Hematopoietic multipotent progenitor cell treated with erythropoietin and hydrocortisone succinate and interleukin-3 and kit ligand, for 4 days (in vitro differentiated cells): ENCODE measurements at regions not wholly inside any gene's neighbourhood (a gene's known extent, or its start where the extent isn't known, plus 50 kb on each side); places are given as distances from the start of the nearest gene placed in this dataset.
"Not testable (repeated sequence)": the region's sequence is repeated elsewhere in the genome, so short reads cannot be mapped to it uniquely, and the experiment has no call there.

Experiments used
- DNase-seq: peaks from one replicate; pipeline ENCODE4 v3.0.0-alpha.2; 2015

DNA sequence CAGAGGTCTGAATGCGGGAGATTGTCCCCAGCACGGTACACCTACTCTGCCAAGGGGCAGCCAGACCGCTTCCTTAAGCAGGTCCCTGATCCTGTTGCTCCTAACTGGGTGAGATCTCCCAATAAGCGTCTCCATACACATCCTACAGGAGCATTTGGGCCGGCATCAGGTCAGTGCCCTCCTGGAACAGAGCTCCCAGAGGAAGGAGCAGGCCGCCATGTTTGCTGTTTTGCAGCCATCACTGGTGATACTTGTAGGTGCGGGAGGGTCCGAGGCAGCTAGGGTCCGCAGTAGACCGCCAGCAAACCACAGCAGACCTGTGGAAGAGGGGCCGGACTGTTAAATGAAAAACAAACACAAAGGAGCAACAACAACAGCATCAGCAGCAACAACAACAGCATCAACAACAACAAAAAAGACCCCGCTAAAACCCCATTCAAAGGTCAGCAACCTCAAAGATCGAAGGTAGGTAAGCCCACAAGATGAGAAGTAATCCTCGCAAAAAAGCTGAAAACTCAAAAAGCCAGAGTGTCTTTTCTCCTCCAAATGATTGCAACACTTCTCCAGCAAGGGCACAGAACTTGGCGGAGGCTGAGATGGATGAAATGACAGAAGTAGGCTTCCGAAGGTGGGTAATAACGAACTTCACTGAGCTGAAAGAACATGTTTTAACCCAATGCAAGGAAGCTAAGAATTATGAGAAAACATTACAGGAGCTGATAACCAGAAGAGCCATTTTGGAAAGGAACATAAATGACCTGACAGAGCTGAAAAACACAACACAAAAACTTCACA lies 79.0 kb upstream of the CDH7 start:
- no peak for DNase-seq

DNA sequence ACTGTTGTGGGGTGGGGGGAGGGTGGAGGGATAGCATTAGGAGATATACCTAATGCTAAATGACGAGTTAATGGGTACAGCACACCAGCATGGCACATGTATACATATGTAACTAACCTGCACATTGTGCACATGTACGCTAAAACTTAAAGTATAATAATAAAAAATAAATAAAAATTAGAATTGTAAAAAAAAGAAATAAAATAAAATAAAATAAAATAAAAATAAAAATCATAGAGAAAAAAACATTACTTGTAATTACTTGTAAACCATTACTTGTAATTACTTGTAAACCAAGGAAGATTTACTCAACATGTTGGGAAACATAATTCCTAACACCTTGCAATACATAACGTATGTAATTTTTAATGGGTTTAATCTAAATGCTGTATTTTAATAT lies 80.7 kb upstream of the CDH7 start:
- not testable (repeated sequence) for DNase-seq

DNA sequence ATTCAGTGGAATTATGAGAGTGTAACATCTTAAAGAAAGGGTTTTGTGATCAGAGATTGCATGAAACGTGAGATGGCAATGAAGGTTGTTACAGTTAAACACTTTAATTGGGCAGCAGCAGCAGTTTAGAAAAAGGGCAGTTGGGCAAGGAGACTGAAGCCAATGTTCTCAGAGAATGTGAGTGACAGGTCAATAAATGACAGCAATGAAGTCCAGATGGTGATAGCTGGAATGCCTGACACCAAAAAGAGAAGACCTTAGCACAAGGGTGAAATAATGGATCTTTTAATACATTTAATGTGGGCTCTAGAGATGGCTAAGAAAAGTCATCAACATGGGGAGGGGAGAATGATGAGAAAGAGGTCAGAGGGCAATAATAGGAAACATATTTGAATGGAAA lies 89.4 kb upstream of the CDH7 start:
- DNase-seq = no peak

DNA sequence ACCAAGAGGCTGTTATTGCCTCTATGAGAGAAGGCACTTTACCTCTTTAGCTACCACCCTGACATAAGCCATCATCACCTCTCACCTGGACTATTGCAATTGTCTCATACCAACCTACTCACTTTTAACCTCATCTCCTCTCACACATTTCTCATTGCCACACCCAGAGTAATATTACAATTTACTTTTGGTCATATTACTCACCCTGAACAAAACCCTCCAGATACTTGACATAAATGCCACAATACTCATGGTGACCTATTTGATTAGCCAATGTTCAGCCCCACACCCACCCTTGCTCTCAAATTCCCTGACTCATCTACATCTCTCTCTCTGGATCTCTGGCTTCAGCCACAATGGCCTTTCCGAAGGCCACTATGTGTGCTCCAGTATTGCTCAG lies 90.9 kb upstream of the CDH7 start:
- DNase-seq = no peak

DNA sequence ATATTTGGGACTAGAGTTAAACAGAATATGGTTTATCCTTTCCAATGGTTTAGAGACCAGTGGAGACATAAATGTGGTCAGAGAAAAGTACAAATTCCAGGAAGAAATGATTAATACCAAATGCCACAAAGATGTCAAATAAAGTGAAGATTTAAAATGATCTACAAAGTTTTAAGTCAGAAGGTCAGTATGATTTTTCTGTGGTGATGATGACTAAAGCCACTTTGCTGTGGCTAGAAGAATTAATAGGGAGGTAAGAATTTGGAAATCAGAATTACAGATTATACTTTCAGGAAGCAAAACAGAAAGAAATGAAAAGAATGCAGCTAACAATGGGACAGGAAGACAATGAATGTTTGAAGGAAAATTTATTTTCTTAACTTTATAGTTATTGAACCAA lies 91.5 kb upstream of the CDH7 start:
- DNase-seq = no peak

DNA sequence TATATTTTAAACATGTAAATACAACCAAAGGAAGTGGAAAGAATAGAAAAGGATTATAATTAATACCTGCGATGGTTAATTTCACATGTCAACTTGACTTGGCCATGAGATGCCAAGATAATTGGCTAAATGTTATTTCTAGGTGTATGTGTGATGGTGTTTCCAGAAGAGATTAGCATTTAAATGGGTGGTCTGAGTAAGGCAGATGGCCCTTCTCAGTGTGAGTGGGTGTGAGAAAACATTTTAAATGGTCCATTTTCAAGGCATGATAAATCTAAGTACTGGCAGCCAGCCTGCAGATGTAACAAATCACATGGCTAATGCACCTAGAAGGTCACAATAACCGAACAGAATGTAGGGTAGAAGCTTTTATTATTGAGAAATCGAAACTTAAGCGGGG lies 99.6 kb upstream of the CDH7 start:
- no peak for DNase-seq

DNA sequence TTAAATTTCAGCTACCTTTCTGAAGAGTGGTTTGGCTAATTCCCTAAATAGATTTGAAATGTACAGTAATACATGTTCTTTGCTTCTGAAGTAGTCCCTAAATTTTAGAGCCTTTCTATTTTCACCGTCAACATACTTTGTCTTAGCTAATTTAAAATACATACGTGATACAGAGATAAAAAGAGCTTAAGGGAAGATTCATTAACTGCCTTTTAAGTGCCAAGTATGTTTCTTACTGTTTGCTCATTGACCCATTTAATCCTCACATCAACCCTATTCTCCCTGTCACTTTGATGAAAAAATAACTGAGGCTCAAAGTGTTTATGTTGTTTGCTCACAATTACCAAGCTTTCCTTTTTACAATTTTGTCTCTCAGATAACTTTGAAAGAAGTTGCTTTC lies 118.6 kb upstream of the CDH7 start:
- no peak for DNase-seq

DNA sequence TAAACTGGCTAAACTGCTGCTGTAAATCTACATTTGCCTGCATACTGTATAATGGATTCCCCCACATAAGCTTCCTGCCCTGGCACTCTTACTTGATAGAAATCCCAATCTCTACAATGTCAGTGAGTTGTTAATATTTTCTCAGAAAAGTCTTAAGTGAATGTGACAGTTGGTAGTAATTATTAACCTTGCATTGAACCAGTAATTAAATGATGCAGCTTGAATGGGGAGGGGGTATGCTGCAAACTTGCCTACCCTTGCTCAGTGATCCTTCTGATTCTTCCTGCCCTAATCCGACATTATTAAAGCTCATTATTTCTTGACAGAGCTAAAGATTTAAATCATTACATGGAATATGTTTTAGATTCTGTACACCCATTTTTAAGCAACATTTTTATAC lies 119.0 kb upstream of the CDH7 start:
- DNase-seq = no peak

DNA sequence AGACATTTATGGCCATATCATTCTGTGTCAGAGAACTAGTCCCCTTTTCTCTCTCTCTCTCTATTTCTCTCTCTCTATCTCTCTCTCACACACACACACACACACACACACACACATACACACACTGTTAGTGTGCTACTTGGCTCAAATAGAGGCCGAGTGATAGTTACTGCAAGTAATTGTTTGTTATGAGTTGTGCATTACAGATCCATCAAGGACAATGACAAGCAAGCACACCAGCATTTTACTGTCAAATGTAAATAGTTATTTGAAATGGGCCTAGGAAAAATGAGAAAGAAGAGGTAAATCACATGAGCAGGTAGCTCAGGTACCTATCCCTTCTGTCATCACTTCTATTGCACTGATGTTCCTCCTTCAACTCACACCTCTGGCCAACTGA lies 122.4 kb upstream of the CDH7 start:
- DNase-seq = no peak

DNA sequence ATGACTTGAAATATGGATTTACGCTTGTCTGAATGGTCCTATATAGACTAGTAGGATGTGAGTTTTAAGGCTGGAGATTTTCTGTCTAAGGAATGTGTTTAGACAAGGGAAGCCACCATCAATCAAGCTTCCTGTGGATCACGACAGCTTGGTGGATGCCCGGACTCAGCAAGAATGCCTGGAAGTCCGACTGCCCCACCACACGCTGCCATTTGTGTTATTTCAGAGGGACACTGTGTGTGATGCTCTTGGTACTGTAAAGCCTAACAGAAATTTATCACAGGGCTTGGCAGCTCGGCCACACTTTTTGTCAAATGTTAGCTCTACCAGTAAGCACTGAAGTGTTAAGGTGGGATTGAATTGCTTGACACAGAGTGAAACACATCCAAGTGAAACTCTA lies 127.1 kb upstream of the CDH7 start:
- no peak for DNase-seq

DNA sequence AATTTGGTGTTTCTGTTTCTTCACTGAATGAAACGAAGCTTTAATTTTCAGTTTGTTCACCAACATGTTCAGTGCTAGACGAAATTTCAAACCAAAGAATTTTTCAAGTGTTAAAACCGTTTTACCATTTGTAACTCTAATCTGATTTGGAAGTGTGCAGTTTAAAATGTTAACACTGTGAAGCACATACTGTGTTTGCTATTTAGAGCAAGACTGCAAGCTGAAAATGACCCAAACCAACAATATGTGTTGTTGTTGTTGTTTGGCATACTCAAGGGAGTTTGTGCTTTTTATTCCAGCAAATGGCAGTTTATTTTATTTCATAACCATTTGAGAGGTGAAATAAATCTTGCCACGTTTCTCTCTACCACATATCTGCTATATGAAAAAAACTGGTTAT lies 128.4 kb upstream of the CDH7 start:
- DNase-seq = no peak

DNA sequence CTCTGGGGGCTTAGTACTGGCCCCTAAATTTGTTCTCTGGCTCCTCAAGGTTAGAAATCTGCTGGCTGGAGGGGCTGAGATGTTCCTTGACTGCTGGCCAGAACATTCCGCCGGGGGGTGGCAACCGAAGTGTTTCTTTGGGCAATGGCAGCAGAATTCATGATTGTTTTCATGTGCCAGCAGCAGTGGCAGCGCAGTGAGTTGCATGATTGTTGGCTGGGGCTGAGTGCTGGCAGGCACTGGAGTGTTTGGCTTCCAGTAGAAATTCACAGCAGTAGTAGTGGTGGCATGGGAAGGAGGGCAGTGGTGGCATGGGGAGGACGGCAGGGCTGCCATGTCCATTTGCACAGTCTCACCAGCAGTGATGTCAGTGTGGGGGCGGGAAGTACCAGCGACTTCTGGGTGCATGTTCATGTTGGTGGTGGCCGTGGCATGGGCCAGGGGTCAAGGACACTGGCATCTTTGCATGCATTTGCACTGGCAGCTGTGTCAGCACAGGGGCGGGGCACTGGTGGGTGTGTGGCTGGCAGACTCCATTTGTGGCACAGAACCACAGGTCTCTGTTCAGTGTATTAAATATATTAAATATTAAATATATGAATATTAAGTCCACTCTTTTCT lies 130.6 kb upstream of the CDH7 start:
- DNase-seq = no peak

DNA sequence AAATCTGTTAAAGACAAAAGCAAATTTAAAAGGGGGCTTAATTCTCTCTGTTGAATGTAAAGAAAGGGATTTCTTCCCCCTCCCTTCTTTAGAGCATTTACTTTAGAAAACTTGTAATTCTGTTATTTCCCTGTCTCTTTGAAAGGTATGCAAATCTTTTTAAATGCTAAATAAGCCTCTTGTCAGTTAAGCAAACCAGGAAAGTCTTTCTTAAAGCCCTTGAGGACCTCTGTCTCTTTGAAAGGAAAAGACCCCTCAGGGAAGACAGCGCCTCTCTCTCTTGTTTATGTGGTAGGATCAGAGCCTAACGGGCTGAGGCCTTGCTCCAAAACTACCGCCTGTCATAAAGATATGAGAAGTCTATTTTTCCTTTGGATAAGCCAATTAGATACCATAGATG lies 139.9 kb upstream of the CDH7 start:
- DNase-seq = no peak

DNA sequence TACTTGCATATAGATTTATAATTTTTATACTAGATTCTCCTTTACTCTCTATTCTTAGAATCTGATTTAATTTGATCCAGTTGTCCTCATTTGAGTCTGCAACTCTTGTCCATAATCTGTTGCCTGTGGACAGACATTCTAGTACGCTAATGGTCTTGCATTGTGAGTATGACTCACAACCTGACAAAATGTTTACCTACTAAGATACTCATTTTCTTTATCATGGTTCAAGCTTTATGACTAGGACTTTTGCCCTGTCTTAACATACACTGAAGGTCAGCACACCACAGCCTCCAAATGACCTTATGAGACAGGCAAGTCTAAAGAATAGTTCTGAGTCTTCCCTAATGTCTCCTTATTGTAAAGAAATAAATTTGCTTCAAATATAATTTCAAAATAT lies 142.3 kb upstream of the CDH7 start:
- DNase-seq = no peak

DNA sequence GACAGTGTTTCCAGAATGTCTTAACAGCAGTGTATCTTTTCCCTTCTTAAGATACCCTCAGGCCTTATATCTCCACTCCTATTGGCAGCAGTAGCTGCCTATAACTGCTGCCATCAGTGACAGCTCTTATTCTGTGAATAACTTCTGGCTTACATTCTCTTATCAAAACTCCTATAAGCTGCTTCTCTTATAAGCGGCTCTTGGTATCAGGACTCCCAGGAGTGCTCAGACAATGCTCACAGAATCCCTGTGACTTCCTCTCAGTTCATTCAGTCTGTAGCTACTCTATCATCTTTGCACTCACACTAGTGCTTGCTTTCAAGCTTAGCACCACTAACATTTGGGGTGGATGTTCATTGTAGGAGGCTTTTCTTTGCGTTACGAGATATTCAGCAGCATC lies 143.7 kb upstream of the CDH7 start:
- DNase-seq = no peak

DNA sequence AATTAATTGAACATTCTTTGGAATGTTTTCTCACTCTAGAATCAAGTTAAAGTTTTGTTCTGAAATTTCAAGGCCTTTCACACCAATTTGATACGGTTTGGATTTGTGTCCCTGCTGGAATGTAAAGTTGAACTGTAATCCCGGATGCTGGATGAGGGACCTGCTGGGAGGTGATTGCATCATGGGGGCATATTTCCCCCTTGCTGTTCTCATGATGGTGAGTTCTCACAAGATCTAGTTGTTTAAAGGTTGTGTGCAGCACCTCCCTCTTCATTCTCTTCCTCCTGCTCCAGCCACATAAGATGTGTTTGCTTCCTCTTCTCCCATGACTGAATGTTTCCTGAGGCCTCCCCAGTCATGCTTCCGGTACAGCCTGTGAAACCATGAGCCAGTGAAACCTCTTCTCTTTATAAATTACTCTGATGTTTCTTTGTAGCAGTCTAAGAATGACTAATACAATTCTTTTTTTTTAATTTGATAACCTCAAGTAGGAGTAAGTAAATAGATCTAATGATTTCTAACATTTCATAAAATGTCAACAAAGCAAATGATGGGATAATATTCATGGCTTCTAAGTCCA lies 144.2 kb upstream of the CDH7 start:
- peak; percentile 3 for DNase-seq

DNA sequence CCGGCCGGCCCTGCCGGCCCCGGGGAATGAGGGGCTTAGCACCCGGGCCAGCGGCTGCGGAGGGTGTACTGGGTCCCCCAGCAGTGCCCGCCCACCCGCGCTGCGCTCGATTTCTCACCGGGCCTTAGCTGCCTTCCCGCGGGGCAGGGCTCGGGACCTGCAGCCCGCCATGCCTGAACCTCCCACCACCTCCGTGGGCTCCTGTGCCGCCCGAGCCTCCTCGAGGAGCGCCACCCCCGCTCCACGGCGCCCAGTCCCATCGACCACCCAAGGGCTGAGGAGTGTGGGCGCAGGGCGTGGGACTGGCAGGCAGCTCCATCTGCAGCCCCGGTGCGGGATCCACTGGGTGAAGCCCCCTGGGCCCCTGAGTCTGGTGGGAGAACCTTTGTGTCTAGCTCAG lies 145.5 kb upstream of the CDH7 start:
- not testable (repeated sequence) for DNase-seq

DNA sequence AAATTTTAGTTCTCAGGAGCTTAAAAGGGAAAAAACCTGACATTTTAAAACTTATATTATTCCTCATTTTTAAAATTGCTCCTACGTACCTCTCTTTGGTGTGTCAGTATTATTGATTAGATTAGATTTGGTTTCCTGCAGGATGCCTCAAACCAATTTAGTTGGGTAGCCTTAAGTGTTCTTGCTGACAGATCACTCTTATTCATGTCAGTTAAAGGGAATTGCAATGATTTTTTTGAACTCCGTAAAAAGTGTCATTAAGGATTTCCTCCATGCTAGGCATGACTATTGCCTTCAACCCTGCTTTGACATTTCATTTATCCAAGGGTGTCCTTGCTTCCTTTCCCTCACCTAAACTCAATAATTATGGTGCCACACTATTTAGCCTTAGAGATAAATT lies 149.0 kb upstream of the CDH7 start:
- DNase-seq = no peak

DNA sequence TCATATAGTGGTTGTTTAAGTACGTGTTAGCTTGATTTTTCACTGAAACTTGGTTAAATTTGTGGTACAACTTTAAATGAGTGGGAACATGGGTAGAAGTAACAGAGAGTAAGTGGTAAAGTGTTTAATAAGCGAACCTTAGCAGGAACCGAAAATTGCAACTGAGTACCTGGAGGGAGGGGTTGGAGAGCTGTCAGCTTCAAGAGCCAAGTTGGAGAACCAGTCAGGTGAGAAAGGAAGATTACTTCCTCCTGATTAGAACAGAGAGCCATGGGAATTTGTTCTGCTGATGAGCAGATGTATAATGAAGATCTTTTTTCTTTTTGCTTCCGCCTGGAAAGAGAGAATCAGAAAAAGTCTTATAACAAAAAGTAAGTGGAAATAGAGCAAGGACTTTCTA lies 158.4 kb upstream of the CDH7 start:
- no peak for DNase-seq

DNA sequence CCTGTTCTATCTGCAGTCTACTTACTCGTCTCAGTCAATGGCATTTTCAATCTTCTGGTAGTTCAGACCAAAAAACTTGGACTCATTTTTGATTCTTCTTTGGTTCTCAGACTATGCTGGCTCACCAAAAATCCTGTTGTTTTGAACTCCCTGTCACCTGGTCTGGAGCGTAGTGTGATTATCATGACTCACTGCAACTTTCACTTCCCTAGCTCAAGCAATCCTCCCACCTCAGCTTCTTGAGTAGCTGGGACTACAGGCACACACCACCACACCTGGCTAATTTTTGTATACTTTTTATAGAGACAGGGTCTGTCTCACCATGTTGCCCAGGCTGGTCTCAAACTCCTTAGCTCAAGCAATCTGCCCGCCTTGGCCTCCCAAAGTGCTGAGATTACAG lies 163.3 kb upstream of the CDH7 start:
- no peak for DNase-seq

DNA sequence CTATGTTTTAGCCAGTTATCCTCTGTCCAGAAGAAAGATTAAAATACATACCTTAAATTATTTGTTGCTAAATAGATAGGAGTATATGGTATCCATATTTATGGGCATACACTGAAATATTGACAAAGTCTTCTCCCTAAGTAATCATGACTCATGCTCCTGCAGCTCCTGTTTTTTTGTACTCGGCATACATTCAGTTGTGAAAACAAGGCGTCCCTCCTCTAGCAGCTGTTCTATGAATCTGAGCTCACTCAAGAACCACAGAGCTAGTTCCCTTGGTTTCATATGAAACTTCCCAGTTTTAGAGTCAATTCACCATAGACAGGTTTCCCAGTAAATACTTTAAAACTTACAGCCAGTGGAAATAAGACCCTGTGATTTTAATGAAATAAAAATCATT lies 168.7 kb upstream of the CDH7 start:
- DNase-seq = not testable (repeated sequence)

DNA sequence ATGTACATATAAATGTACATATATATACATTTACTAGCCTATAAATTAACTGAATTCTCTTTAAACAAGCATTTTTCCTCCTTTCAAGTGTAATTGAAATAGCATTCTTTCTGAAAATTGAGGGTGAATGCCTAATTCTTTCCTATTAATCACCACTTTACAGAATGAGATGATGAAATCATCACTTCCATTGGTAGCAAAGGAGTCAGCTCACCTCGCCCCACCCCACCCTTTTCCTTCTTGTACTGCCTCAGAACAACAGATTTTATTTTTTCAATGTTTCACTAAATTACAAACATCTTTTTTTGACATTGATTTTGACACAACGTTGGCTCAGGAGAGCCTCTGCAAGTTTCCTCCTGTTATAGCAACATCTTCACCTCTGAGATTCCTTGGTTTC lies 181.9 kb upstream of the CDH7 start:
- DNase-seq = no peak

DNA sequence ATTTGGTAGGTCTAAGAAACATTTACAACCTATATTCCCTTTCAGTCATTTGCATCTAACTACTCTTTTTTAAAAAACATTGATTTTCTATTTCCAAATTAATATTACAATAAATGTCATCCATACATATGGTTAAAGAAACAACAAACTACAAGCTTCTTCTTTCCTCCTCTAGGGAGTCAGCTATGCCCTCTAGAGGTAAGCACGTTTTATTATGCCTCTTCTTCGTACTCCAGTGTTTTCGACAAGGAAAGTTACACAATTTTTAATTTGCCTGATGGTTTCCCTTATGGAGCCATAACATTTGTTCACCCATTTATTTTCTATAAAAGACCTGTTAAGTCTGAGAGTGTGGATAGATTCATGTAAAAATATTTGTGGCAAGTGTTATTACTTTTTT lies 183.4 kb upstream of the CDH7 start:
- DNase-seq = peak; percentile 36

DNA sequence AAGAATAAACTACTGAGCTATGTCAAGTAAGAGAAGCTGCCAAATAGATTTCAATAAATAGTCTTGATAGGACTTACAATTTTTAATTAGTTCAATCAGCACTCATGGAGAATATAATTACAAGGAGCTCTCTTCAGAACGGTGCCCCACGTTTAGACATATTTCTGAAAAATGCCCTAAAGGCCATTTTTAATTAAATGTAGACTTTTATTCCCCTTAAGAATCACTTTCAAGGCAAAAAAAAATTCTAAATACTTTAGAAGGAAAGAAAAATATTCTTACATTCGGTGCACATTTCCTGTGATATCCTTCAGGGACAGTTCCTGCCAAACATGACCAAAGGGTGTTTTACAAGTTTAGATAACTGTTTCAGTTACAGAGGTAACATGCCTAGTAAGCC lies 202.5 kb upstream of the CDH7 start:
- DNase-seq = no peak

DNA sequence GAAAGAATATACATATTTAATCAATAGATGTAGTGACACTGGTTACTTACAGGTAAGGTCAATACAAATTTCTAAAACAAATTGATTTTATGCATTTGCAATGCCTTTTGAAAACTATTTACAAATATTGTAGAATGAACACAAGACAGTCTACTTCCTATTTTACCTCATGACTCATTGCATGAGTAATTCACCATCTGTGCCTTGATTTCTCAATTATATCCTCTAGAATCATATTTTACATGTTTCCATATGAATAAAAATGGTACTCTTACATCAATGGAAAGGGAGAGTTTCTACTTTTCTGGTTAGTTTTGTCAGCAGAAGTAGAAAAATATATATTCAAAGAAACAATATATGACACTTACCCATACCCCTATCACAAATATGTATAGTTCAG lies 203.8 kb upstream of the CDH7 start:
- no peak for DNase-seq
